Effector memory CD8-positive, alpha-beta T cell (primary cell): ENCODE measurements at regions not wholly inside any gene's neighbourhood (a gene's known extent, or its start where the extent isn't known, plus 50 kb on each side); places are given as distances from the start of the nearest gene placed in this dataset.

ENCODE experiments used
- ATAC-seq: fragments of 150-1000 bp; cut with Tn5 transposase; replicated peaks from 2 replicates; pipeline ENCODE4 v1.10.0; 2021; ENCODE audit warnings: mild to moderate bottlenecking, moderate library complexity
- DNase-seq, 3 experiments: peaks; one replicate each; pipeline ENCODE4 v3.0.0; 2021
- H3K27ac Mint-ChIP-seq, 2 donors: one replicate each; pipeline ENCODE4 v1.8.0; 2022; ENCODE audit warnings: mild to moderate bottlenecking in 2 of 2, mixed read lengths in 2 of 2, moderate library complexity in 2 of 2
- H3K27me3 Mint-ChIP-seq, 2 donors: one replicate each; pipeline ENCODE4 v1.8.0; 2022; ENCODE audit warnings: mixed read lengths in 2 of 2
- H3K36me3 Mint-ChIP-seq: one replicate; pipeline ENCODE4 v1.8.0; 2022; ENCODE audit warnings: mild to moderate bottlenecking, moderate library complexity, mixed read lengths; ENCODE audit not compliant: insufficient read depth
- H3K4me1 Mint-ChIP-seq, 2 donors: one replicate each; pipeline ENCODE4 v1.8.0; 2022; ENCODE audit warnings: low read depth in 2 of 2, mixed read lengths in 2 of 2
- H3K4me3 Mint-ChIP-seq, 2 donors: one replicate each; pipeline ENCODE4 v1.8.0; 2022; ENCODE audit warnings: mild to moderate bottlenecking in 2 of 2, mixed read lengths in 2 of 2, moderate library complexity in 2 of 2
- H3K9me3 Mint-ChIP-seq, 2 donors: one replicate each; pipeline ENCODE4 v1.8.0; 2022; ENCODE audit warnings: mixed read lengths in 2 of 2

- Mint-ChIP-seq H3K4me1 (no peaks in the 10 kb centered on the region), H3K27me3 (no peaks in the 10 kb centered on the region), H3K4me3 (no peak overlapping the region), H3K9me3 (no peaks in the 10 kb centered on the region), H3K36me3 (no peaks in the 10 kb centered on the region), H3K27ac (no peak overlapping the region)
- no peak for DNase-seq
- no peak for ATAC-seq
These were observed 194.1 kb downstream of the OGFRL1 start for GRCh38 chr6:71482742-71483141.

- ATAC-seq (no peak), DNase-seq (no peak)
- Mint-ChIP-seq H3K27me3 (no peaks in the 10 kb centered on the region), H3K36me3 (no peaks in the 10 kb centered on the region), H3K9me3 (no peaks in the 10 kb centered on the region), H3K4me3 (no peak overlapping the region), H3K4me1 (no peaks in the 10 kb centered on the region), H3K27ac (no peak overlapping the region)
These were observed 197.8 kb downstream of the OGFRL1 start for GRCh38 chr6:71486461-71486860.

GRCh38 chr6:71488186-71488585 lies 199.6 kb downstream of the OGFRL1 start:
- H3K9me3 Mint-ChIP-seq = no peaks in the 10 kb centered on the region
- no peak for ATAC-seq
- H3K36me3 Mint-ChIP-seq = no peaks in the 10 kb centered on the region

GRCh38 chr6:71489736-71490135 lies 201.1 kb downstream of the OGFRL1 start:
- Mint-ChIP-seq H3K27me3 (no peaks in the 10 kb centered on the region), H3K27ac (no peak overlapping the region), H3K9me3 (no peaks in the 10 kb centered on the region), H3K36me3 (no peaks in the 10 kb centered on the region), H3K4me1 (no peaks in the 10 kb centered on the region), H3K4me3 (no peak overlapping the region)
- ATAC-seq (no peak), DNase-seq (no peak)

More at GRCh38 chr6:71488186-71488585, 199.6 kb downstream of the OGFRL1 start:
- no peak overlapping the region for H3K4me3 Mint-ChIP-seq
- no peak overlapping the region for H3K27ac Mint-ChIP-seq
- no peak for DNase-seq
- no peaks in the 10 kb centered on the region for H3K27me3 Mint-ChIP-seq
- H3K4me1 Mint-ChIP-seq = no peaks in the 10 kb centered on the region

- Mint-ChIP-seq H3K27me3 (no peaks in the 10 kb centered on the region), H3K4me3 (no peak overlapping the region), H3K9me3 (no peaks in the 10 kb centered on the region), H3K36me3 (no peaks in the 10 kb centered on the region), H3K27ac (no peak overlapping the region), H3K4me1 (no peaks in the 10 kb centered on the region)
- ATAC-seq = no peak
- no peak for DNase-seq
These were observed 202.3 kb downstream of the OGFRL1 start for GRCh38 chr6:71490876-71491275.

- Mint-ChIP-seq H3K4me3 (no peak overlapping the region), H3K9me3 (no peaks in the 10 kb centered on the region), H3K27ac (no peak overlapping the region), H3K27me3 (no peaks in the 10 kb centered on the region), H3K36me3 (no peaks in the 10 kb centered on the region), H3K4me1 (no peaks in the 10 kb centered on the region)
- DNase-seq = no peak
- no peak for ATAC-seq
These were observed 203.2 kb downstream of the OGFRL1 start for GRCh38 chr6:71491844-71492243.

- Mint-ChIP-seq H3K4me3 (no peak overlapping the region), H3K27me3 (no peaks in the 10 kb centered on the region)
- ATAC-seq = no peak
These were observed 204.1 kb downstream of the OGFRL1 start for GRCh38 chr6:71492668-71493067.

GRCh38 chr6:71496018-71496721 lies 207.6 kb downstream of the OGFRL1 start:
- Mint-ChIP-seq H3K9me3 (no peaks in the 10 kb centered on the region), H3K4me1 (no peaks in the 10 kb centered on the region), H3K27me3 (no peaks in the 10 kb centered on the region), H3K4me3 (peak overlapping the region; percentile 38 to 50), H3K27ac (no peak overlapping the region), H3K36me3 (no peaks in the 10 kb centered on the region)
- ATAC-seq = no peak
- no peak for DNase-seq

More at GRCh38 chr6:71492668-71493067, 204.1 kb downstream of the OGFRL1 start:
- no peak for DNase-seq
- no peaks in the 10 kb centered on the region for H3K9me3 Mint-ChIP-seq
- H3K4me1 Mint-ChIP-seq = no peaks in the 10 kb centered on the region
- no peak overlapping the region for H3K27ac Mint-ChIP-seq
- H3K36me3 Mint-ChIP-seq = no peaks in the 10 kb centered on the region

- no peak for ATAC-seq
- no peaks in the 10 kb centered on the region for H3K27me3 Mint-ChIP-seq
- no peaks in the 10 kb centered on the region for H3K9me3 Mint-ChIP-seq
- no peaks in the 10 kb centered on the region for H3K4me1 Mint-ChIP-seq
- H3K27ac Mint-ChIP-seq = no peak overlapping the region
- peak overlapping the region in 1 of 2 donors; percentile 38 for H3K4me3 Mint-ChIP-seq
- DNase-seq = no peak
- no peaks in the 10 kb centered on the region for H3K36me3 Mint-ChIP-seq
These were observed 208.1 kb downstream of the OGFRL1 start for GRCh38 chr6:71496722-71497033.

- Mint-ChIP-seq H3K27me3 (no peaks in the 10 kb centered on the region), H3K9me3 (no peaks in the 10 kb centered on the region), H3K4me3 (no peak overlapping the region), H3K36me3 (no peaks in the 10 kb centered on the region), H3K27ac (no peak overlapping the region), H3K4me1 (no peaks in the 10 kb centered on the region)
- DNase-seq = no peak
- no peak for ATAC-seq
These were observed 210.0 kb downstream of the OGFRL1 start for GRCh38 chr6:71498638-71499037.

- Mint-ChIP-seq H3K36me3 (no peaks in the 10 kb centered on the region), H3K4me1 (no peaks in the 10 kb centered on the region), H3K27me3 (no peaks in the 10 kb centered on the region), H3K4me3 (no peak overlapping the region), H3K27ac (no peak overlapping the region), H3K9me3 (peaks cover 0 to under 1% of the 10 kb centered on the region in 2 donors)
- ATAC-seq (no peak), DNase-seq (no peak)
These were observed 211.1 kb downstream of the OGFRL1 start for GRCh38 chr6:71499667-71500066.

GRCh38 chr6:71502168-71502567 lies 213.6 kb downstream of the OGFRL1 start:
- no peak for DNase-seq
- peaks cover 0 to 8% of the 10 kb centered on the region in 2 donors for H3K9me3 Mint-ChIP-seq
- H3K27ac Mint-ChIP-seq = no peak overlapping the region
- no peaks in the 10 kb centered on the region for H3K4me1 Mint-ChIP-seq
- no peak for ATAC-seq
- no peak overlapping the region for H3K4me3 Mint-ChIP-seq
- no peaks in the 10 kb centered on the region for H3K27me3 Mint-ChIP-seq
- H3K36me3 Mint-ChIP-seq = no peaks in the 10 kb centered on the region

GRCh38 chr6:71502956-71503355 lies 214.3 kb downstream of the OGFRL1 start:
- ATAC-seq = no peak
- Mint-ChIP-seq H3K4me3 (no peak overlapping the region), H3K36me3 (no peaks in the 10 kb centered on the region), H3K4me1 (no peaks in the 10 kb centered on the region), H3K27ac (no peak overlapping the region), H3K27me3 (no peaks in the 10 kb centered on the region), H3K9me3 (peaks cover 0 to 8% of the 10 kb centered on the region in 2 donors)
- no peak for DNase-seq

- Mint-ChIP-seq H3K27me3 (no peaks in the 10 kb centered on the region), H3K9me3 (peaks cover 0 to 8% of the 10 kb centered on the region in 2 donors), H3K4me1 (no peaks in the 10 kb centered on the region), H3K27ac (no peak overlapping the region), H3K4me3 (no peak overlapping the region), H3K36me3 (peaks cover 3% of the 10 kb centered on the region)
- ATAC-seq = no peak
- DNase-seq = no peak
These were observed 218.6 kb downstream of the OGFRL1 start for GRCh38 chr6:71507183-71507582.
